WERI-Rb-1 (cell line): ENCODE measurements at regions not wholly inside any gene's neighbourhood (a gene's known extent, or its start where the extent isn't known, plus 50 kb on each side); places are given as distances from the start of the nearest gene placed in this dataset.
A peak's percentile ranks its signal among the peaks of the same experiment; 100 is the strongest.

Experiments
- DNase-seq: peaks from one replicate; pipeline ENCODE4 v3.0.0-alpha.2; 2020
- H3K27ac ChIP-seq: fragments of 250-450 bp; sonication (Bioruptor Pico); 2 replicates; pipeline ENCODE4 v1.5.1; 2020; ENCODE audit warnings: mild to moderate bottlenecking, moderate library complexity
- H3K27me3 ChIP-seq: fragments of 250-450 bp; sonication (Bioruptor Pico); 2 replicates; pipeline ENCODE4 v1.5.1; 2021; ENCODE audit warnings: mild to moderate bottlenecking, low read depth, moderate library complexity; ENCODE audit not compliant: insufficient read depth, severe bottlenecking
- H3K36me3 ChIP-seq: fragments of 250-450 bp; sonication (Bioruptor Pico); 2 replicates; pipeline ENCODE4 v1.5.1; 2020; ENCODE audit warnings: mild to moderate bottlenecking, moderate library complexity
- H3K4me3 ChIP-seq: 2 replicates; pipeline ENCODE4 v1.5.1; 2011; ENCODE audit warnings: low read depth, mild to moderate bottlenecking, control low read depth, low read length
- H3K9me3 ChIP-seq: fragments of 250-450 bp; sonication (Bioruptor Pico); 2 replicates; pipeline ENCODE4 v1.5.1; 2021; ENCODE audit warnings: mild to moderate bottlenecking, moderate library complexity; ENCODE audit not compliant: severe bottlenecking
- TF ChIP-seq, protein P1 (sequence below): IDR thresholded peaks from 2 replicates; pipeline ENCODE4 v1.5.1; 2011; ENCODE audit warnings: low read depth, mild to moderate bottlenecking, control low read depth, inconsistent platforms, low read length

DNA sequence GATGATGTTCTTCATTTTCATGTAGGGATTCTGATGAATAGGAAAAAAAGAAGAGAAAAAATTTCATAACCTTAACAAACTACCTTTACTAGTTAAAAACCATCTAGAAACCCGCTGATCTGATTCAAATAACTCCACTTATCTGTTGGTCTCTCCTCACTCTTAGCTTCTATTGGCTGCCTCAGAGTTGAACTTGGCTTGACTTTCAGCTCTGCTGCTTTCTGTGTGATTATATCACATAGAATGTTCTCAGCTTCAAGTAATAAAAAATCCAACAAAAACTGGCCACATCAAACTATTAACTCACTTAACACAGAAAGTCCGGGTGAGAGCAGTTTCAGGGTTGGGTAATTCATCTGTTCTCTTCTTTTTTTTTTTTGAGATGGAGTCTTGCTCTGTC, 126.8 kb upstream of the RASGRP1 start:
- no peak for DNase-seq
- peaks cover 59% of the 10 kb centered on the region for H3K27me3 ChIP-seq
- H3K4me3 ChIP-seq, result no peak overlapping the region
- no peaks in the 10 kb centered on the region for H3K9me3 ChIP-seq
- no peak overlapping the region for H3K27ac ChIP-seq
- H3K36me3 ChIP-seq, result no peaks in the 10 kb centered on the region
- TF ChIP-seq, protein P1, sequence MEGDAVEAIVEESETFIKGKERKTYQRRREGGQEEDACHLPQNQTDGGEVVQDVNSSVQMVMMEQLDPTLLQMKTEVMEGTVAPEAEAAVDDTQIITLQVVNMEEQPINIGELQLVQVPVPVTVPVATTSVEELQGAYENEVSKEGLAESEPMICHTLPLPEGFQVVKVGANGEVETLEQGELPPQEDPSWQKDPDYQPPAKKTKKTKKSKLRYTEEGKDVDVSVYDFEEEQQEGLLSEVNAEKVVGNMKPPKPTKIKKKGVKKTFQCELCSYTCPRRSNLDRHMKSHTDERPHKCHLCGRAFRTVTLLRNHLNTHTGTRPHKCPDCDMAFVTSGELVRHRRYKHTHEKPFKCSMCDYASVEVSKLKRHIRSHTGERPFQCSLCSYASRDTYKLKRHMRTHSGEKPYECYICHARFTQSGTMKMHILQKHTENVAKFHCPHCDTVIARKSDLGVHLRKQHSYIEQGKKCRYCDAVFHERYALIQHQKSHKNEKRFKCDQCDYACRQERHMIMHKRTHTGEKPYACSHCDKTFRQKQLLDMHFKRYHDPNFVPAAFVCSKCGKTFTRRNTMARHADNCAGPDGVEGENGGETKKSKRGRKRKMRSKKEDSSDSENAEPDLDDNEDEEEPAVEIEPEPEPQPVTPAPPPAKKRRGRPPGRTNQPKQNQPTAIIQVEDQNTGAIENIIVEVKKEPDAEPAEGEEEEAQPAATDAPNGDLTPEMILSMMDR, result no peak

DNA sequence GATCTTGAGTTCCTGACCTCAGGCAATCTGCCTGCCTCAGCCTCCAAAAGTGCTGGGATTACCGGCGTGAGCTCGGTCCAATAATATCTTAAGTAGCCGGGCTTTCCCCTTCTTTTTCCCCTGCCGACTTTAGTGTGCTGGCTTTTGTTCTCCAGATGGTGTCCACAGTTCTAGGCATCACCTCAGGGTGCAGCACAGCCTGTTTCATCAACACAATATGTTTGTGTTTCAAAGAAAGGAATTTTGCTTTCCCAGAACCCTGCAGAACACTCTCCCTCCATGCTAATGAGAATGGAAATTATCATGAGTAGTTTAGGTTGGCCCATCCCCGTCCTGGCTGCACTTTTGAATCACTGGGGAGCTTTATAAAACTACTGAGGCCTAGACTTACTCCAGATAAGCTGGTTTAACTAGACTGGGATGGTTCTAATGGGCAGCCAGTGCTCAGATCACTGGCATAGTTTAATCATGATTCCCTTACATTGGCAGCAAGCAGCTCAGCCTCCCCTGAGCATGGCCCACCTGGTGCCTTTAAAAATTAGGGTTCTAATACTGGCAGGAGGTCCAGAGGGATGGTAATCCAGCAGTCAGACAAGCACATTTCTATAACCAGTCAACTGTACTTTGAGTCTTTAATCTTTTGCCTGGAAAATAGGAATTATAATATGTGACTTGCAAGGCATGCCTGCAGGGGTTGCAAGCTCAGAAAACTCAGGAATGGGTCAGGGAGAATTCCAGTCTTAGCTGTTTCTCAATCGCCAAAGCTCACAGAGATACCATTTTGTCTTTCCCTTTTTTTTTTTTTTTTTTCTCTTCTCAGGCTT, 127.6 kb upstream of the RASGRP1 start:
- no peaks in the 10 kb centered on the region for H3K36me3 ChIP-seq
- peak; percentile 17 for DNase-seq
- H3K4me3 ChIP-seq, result no peak overlapping the region
- TF ChIP-seq, protein P1, result no peak
- peaks cover 56% of the 10 kb centered on the region for H3K27me3 ChIP-seq
- H3K9me3 ChIP-seq, result no peaks in the 10 kb centered on the region
- no peak overlapping the region for H3K27ac ChIP-seq

DNA sequence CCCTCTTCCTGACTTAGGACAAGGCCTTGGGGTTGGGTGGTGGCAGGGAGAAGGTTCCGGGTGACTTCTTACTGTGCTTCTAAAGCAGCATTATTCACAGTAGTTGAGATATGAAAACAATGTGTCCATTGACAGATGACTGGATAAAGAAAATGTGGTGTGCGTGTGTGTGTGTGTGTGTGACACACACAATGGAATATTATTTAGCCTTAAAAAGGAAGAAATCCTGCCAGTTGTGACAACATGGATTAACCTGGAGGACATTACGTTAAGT, 128.1 kb upstream of the RASGRP1 start:
- no peak overlapping the region for H3K27ac ChIP-seq

DNA sequence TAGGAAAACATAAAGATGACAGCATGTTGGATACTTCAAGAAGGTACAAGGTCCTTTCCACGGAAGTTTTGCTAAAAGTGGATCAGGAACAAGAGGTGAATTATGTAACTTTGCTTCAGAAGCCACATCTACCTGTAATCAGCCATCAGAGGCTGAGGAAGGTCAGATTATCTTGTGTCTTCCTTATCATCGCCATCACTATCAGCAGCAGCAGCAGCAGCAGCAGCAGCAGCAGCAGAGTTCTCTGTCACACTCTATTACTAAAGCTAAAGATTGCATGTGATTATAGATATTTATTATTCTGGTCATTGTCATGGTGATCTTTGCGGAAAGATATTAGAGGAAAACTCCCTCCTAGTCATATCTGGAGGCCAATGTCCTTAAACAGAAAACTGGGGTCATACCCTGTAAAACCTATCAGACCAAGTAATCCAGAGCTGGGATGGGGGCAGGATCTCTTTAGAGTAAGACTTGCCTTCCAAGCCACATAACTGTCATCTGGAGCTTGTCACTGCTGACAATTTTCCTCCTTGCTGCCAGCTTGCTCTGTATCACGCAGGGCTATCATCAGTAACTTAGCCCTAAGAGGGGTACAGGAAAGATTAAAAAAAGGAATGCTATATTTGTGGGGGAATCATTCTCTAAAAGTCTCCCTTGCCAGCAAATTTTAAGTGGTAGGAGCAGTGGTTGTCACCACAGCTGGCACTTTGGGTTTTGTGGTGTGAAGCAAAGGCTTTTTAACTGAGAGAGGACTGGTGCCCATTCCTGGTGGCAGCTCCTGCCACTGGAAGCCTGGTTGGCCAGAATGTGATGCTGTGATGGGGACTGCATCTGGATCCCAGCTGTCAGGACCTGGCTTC, 130.9 kb upstream of the RASGRP1 start:
- Histone ChIP-seq H3K4me3 (no peak overlapping the region), H3K27ac (no peak overlapping the region), H3K9me3 (no peaks in the 10 kb centered on the region), H3K36me3 (no peaks in the 10 kb centered on the region), H3K27me3 (peaks cover 62% of the 10 kb centered on the region)
- TF ChIP-seq, protein P1, result no peak
- DNase-seq, result no peak

More for the DNA sequence above, 128.1 kb upstream of the RASGRP1 start:
- H3K27me3 ChIP-seq, result peaks cover 59% of the 10 kb centered on the region
- H3K9me3 ChIP-seq, result no peaks in the 10 kb centered on the region
- TF ChIP-seq, protein P1, result no peak
- H3K36me3 ChIP-seq, result no peaks in the 10 kb centered on the region
- H3K4me3 ChIP-seq, result no peak overlapping the region
- no peak for DNase-seq

DNA sequence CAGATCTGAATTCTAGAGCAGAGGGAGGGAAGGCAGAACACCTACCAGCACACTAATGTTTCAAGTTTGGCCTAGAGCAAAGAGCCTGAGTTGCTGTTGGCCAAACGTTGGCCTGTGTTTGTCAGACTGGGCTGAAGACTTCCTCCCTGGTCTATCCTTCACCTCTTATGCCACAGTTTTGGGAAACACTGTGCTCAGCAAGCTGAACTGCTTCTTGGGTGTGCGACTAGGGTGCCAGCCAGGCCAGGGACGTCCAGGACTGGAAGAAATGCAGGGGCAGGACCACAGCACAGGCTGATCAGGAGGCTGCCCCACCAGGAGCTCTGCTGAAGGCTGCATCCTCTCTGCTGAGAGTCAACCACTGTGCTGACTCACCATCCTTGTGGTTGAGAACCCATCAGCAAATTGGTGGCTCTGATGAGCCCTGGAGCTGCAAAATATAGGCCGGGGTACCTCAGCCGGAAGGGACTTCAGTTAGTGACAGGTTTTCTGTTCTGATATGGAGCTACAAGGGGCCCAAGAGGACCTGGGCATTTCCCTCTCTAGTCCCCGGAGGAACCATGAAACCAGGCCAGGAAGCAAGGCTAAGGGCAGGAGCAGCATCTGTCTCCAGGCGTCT, 131.6 kb upstream of the RASGRP1 start:
- no peaks in the 10 kb centered on the region for H3K36me3 ChIP-seq
- peaks cover 63% of the 10 kb centered on the region for H3K27me3 ChIP-seq
- no peak for DNase-seq
- H3K4me3 ChIP-seq, result no peak overlapping the region
- H3K27ac ChIP-seq, result no peak overlapping the region
- H3K9me3 ChIP-seq, result no peaks in the 10 kb centered on the region
- TF ChIP-seq, protein P1, result no peak
